HepG2 (cell line): ENCODE measurements at regions not wholly inside any gene's neighbourhood (a gene's known extent, or its start where the extent isn't known, plus 50 kb on each side); places are given as distances from the start of the nearest gene placed in this dataset.

ENCODE experiments used
- ATAC-seq: fragments of 200-7000 bp; cut with Tn5 transposase; 3 replicates; pipeline ENCODE4 v1.9.1; 2020; ENCODE audit warnings: mild to moderate bottlenecking, moderate library complexity
- BruUV-seq: library from RNA; stranded (reverse); fragments of 400-500 nt; replicated peaks from 2 replicates; lab custom pipeline; 2021; lab: Mats Ljungman, UMichigan
- CTCF ChIA-PET: fragments of 300-600 bp; formaldehyde crosslinking; extraction: SDS; loops from one replicate; lab custom pipeline; 2021; ENCODE audit warnings: low total read pairs, inconsistent platforms, low intra/inter-chr PET ratio; lab: Yijun Ruan, JAX
- POLR2A ChIA-PET: fragments of 350-600 bp; sonication (Branson Sonifier 250); formaldehyde crosslinking; loops from one replicate; lab custom pipeline; 2020; ENCODE audit warnings: antibody characterized with exemption, inconsistent platforms; lab: Yijun Ruan, JAX
- DNase-seq: peaks from one replicate; pipeline ENCODE4 v3.0.0-alpha.2; 2015; ENCODE audit warnings: low spot score
- FAIRE-seq: peaks from 3 replicates; lab custom pipeline; 2011; peaks lifted over from hg19 to GRCh38; lab: Jason Lieb, UNC
- H2AFZ ChIP-seq: one replicate; pipeline ENCODE4 v1.6.1; 2011; ENCODE audit warnings: low read length, inconsistent platforms
- H3K27ac ChIP-seq: fragments of 300-600 bp; 3 replicates; pipeline ENCODE4 v1.8.0; 2011; ENCODE audit warnings: mixed run types, mild to moderate bottlenecking, mixed read lengths, low read length, inconsistent platforms; ENCODE audit not compliant: insufficient read depth; ENCODE audit errors: extremely low read length
- H3K27me3 ChIP-seq, 2 experiments: fragments of 200-600 bp in 1 of 2; 2 replicates in 1 of 2; 3 replicates in 1 of 2; pipeline versions ENCODE4 v1.6.0 to v1.8.0; 2011; ENCODE audit warnings: low read length in 2 of 2, mild to moderate bottlenecking in 2 of 2, moderate library complexity in 2 of 2, inconsistent platforms in 1 of 2; ENCODE audit not compliant: insufficient read depth in 2 of 2, control insufficient read depth in 1 of 2
- H3K36me3 ChIP-seq, 2 experiments: fragments of 200-600 bp in 1 of 2; replicated peaks in 1 of 2; 2 replicates in 1 of 2; 3 replicates in 1 of 2; pipeline versions ENCODE4 v1.5.1 to v1.8.0; 2011; ENCODE audit warnings: low read length in 2 of 2, inconsistent platforms in 1 of 2; ENCODE audit not compliant: insufficient read depth in 2 of 2, control insufficient read depth in 1 of 2
- H3K4me1 ChIP-seq: 2 replicates; pipeline ENCODE4 v1.5.1; 2012; ENCODE audit warnings: low read length, inconsistent platforms; ENCODE audit not compliant: insufficient read depth
- H3K4me2 ChIP-seq: 2 replicates; pipeline ENCODE4 v1.6.0; 2011; ENCODE audit warnings: low read depth, low read length, inconsistent platforms
- H3K4me3 ChIP-seq, 3 experiments: fragments of 200-600 bp in 1 of 3; sonication (generic), shearing (Covaris generic) in 1 of 3; replicated peaks in 1 of 3; 2 replicates each; pipeline ENCODE4 v1.5.1; 2011 to 2016; ENCODE audit warnings: low read length in 3 of 3, inconsistent platforms in 2 of 3, low read depth in 2 of 3, mild to moderate bottlenecking in 2 of 3, control low read depth in 1 of 3, mixed read lengths in 1 of 3; ENCODE audit not compliant: insufficient read depth in 1 of 3
- H3K79me2 ChIP-seq: one replicate; pipeline ENCODE4 v1.6.1; 2011; ENCODE audit warnings: low read length, inconsistent platforms; ENCODE audit not compliant: insufficient read depth
- H3K9ac ChIP-seq: 2 replicates; pipeline ENCODE4 v1.6.0; 2011; ENCODE audit warnings: mild to moderate bottlenecking, low read depth, low read length, inconsistent platforms; ENCODE audit not compliant: insufficient read depth
- H3K9me3 ChIP-seq: 2 replicates; pipeline ENCODE4 v1.5.1; 2012; ENCODE audit warnings: mild to moderate bottlenecking, low read length
- H4K20me1 ChIP-seq: 2 replicates; pipeline ENCODE4 v1.6.0; 2011; ENCODE audit warnings: inconsistent platforms, mild to moderate bottlenecking, low read length, moderate library complexity; ENCODE audit not compliant: insufficient read depth
- EEA1 ChIP-seq: sonication (generic); formaldehyde crosslinking; IDR thresholded peaks from 2 replicates; pipeline ENCODE4 v1.5.1; 2020; ENCODE audit warnings: mild to moderate bottlenecking, missing genetic modification reagents, borderline replicate concordance
- SATB2 ChIP-seq: sonication (generic); formaldehyde crosslinking; IDR thresholded peaks from 2 replicates; pipeline ENCODE4 v1.5.0; 2020; ENCODE audit warnings: missing genetic modification reagents
- SYNCRIP ChIP-seq: fragments of 200-400 bp; formaldehyde crosslinking; IDR thresholded peaks from 2 replicates; pipeline ENCODE4 v1.6.1; 2018; ENCODE audit warnings: mild to moderate bottlenecking, low read depth, low read length; ENCODE audit not compliant: insufficient read depth
- ZNF703 ChIP-seq: sonication (generic); formaldehyde crosslinking; IDR thresholded peaks from 2 replicates; pipeline ENCODE4 v1.5.1; 2020; ENCODE audit warnings: missing genetic modification reagents, mild to moderate bottlenecking, moderate library complexity, borderline replicate concordance
- ZSCAN22 ChIP-seq: sonication (generic); formaldehyde crosslinking; IDR thresholded peaks from 2 replicates; pipeline ENCODE4 v1.4.0; 2020; ENCODE audit warnings: mild to moderate bottlenecking, missing genetic modification reagents
- WGBS: methylation state at CpG from one replicate; pipeline ENCODE4 v1.1.6; 2017; ENCODE audit warnings: low lambda C conversion rate; 5-methylcytosine and 5-hydroxymethylcytosine counted together
- in situ Hi-C: cut with HindIII; loops from 2 replicates; pipeline ENCODE4 v1.10.0; 2017; ENCODE audit warnings: low pct_unique_long_range_greater_than_20kb; ENCODE audit not compliant: extremely low pct_ligation_motif_present
- intact Hi-C: fragments of 100-400 bp; cut with micrococcal nuclease; formaldehyde crosslinking; loops from one replicate; pipeline ENCODE4 v1.10.0; 2022; ENCODE audit not compliant: unreplicated experiment
- TF ChIP-seq, protein P1 (sequence below): sonication (generic); formaldehyde crosslinking; IDR thresholded peaks from 2 replicates; pipeline ENCODE4 v1.8.1; 2023; ENCODE audit warnings: mild to moderate bottlenecking, missing genetic modification reagents

DNA sequence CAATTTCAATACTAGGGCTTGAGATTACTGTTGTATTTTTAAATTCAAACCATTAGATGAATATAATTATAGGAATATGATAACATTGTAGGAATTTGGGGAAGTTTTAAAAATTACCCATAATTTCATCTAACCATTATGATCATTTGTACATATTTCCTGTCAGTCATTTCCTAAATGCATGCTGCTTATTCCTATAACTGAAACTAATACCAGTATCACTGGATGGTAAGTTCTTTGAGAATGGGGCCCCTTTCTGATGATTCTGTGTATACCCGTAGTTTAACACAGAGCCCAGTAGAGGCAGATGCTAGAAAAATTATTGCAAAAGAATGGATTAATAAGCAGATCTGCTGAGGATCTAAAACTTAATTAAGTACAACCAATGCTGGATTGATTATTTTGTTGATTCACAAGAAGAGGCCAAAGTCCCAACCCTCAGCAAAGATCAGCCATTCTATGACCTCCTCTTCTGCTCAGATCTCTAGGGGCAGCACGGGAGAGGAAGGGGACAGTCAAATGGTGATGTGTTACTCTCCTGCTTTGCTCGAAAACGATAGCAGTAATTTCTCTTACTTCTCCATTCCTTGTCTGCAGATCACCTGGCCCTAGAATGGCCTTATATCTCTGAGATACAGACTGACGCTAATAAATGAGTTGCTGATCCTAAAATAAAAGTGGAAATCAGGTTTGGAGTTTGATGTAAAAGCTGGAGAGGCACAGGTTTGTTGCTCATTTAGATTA is 69.5 kb upstream of the PELI1 start:
- ChIA-PET CTCF (no interaction called here), POLR2A (no interaction called here)
- H3K27me3 ChIP-seq: peaks cover 0 to 4% of the 10 kb centered on the region in 2 experiments; a peak in 1 of 5 replicates
- no peak overlapping the region for H2AFZ ChIP-seq
- no peaks in the 10 kb centered on the region for H3K9me3 ChIP-seq
- H3K27ac ChIP-seq: no peak overlapping the region
- BruUV-seq: no TSS peak
- H3K36me3 ChIP-seq: no peaks in the 10 kb centered on the region
- peaks cover 9% of the 10 kb centered on the region; the same call in 1 of the 2 replicates for H3K4me1 ChIP-seq
- FAIRE-seq (no peak), ATAC-seq (peak; percentile 33; the same call in 1 of the 3 replicates), DNase-seq (no peak)
- intact Hi-C loops: no loop called here
- no peak overlapping the region for H3K9ac ChIP-seq
- TF ChIP-seq ZSCAN22 (CRISPR knock-in tag) (no peak), EEA1 (CRISPR knock-in tag) (no peak), ZNF703 (CRISPR knock-in tag) (no peak), SATB2 (CRISPR knock-in tag) (no peak)
- 16% methylated on average over 5 of the region's 5 CpGs for WGBS
- in situ Hi-C loops: no loop called here
- no peaks in the 10 kb centered on the region for H3K79me2 ChIP-seq
- H3K4me2 ChIP-seq: no peak overlapping the region
- H4K20me1 ChIP-seq: no peaks in the 10 kb centered on the region
- H3K4me3 ChIP-seq: no peak overlapping the region

DNA sequence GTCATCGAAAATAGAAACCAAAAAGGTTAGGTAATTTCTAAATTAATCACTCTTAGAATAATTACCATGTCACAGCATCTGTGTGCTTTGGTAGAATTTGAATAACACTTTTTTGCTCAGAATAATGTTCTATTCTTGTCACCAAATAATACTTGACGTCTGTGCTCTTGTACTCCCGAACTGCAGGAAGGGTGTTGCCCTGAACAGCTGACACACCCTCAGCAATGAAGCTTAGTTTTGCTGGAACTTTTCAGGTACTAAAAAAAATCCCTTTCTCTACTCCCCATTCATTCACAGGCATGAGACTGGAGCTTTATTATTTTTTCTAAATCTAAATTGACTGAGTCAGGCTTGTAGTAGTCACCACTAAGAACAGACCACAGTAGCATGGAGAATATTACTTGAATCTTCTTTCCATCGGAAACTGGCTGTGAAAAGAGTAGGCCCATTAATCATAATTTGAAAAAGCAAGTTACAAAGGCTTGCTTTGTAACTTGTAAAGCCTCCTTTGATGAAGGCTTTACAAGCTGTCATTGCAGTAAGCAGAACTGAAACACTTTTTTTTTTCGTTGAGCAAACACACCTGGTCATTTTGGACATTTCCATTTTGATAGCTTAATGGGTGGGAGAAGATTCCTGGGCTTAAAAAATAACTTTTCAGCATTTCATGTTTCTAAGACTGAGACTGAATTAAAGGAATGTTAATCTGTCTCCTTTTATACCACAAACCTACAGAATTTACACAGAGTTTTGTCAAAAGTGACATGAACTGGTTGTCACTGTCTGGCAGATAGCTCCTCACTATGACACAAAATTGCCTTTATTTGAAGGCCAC is 70.3 kb upstream of the PELI1 start:
- Histone ChIP-seq H3K4me2 (no peak overlapping the region; the same call in 1 of the 2 replicates), H2AFZ (no peak overlapping the region)

More for the DNA sequence above, 70.3 kb upstream of the PELI1 start:
- ChIA-PET POLR2A (no interaction called here), CTCF (no interaction called here)
- Histone ChIP-seq H4K20me1 (no peaks in the 10 kb centered on the region), H3K27ac (no peak overlapping the region), H3K36me3 (no peaks in the 10 kb centered on the region), H3K9ac (no peak overlapping the region), H3K4me3 (no peak overlapping the region), H3K9me3 (no peaks in the 10 kb centered on the region), H3K79me2 (no peaks in the 10 kb centered on the region), H3K27me3 (peaks cover 0 to 4% of the 10 kb centered on the region in 2 experiments; a peak in 1 of 5 replicates), H3K4me1 (peaks cover 9% of the 10 kb centered on the region; the same call in 1 of the 2 replicates)
- ATAC-seq (no peak), FAIRE-seq (no peak), DNase-seq (no peak)
- TF ChIP-seq SYNCRIP: no peak
- TF ChIP-seq, protein P1, sequence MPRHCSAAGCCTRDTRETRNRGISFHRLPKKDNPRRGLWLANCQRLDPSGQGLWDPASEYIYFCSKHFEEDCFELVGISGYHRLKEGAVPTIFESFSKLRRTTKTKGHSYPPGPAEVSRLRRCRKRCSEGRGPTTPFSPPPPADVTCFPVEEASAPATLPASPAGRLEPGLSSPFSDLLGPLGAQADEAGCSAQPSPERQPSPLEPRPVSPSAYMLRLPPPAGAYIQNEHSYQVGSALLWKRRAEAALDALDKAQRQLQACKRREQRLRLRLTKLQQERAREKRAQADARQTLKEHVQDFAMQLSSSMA (CRISPR knock-in tag): no peak
- BruUV-seq: no TSS peak
- intact Hi-C loops: no loop called here
- in situ Hi-C loops: no loop called here
- WGBS: 11% methylated on average over 5 of the region's 5 CpGs
